PC-9 (cell line): ENCODE measurements at regions not wholly inside any gene's neighbourhood (a gene's known extent, or its start where the extent isn't known, plus 50 kb on each side); places are given as distances from the start of the nearest gene placed in this dataset.

Experiments
- CTCF ChIP-seq: fragments of 200-600 bp; sonication (generic); conservative IDR thresholded peaks from 2 replicates; pipeline ENCODE4 v1.6.1; 2017; ENCODE audit warnings: mixed run types, antibody characterized with exemption, mild to moderate bottlenecking, moderate library complexity
- EZH2 ChIP-seq: fragments of 200-600 bp; sonication (generic); IDR thresholded peaks from 2 replicates; pipeline ENCODE4 v1.8.0; 2017; ENCODE audit warnings: antibody characterized with exemption, low read depth

DNA sequence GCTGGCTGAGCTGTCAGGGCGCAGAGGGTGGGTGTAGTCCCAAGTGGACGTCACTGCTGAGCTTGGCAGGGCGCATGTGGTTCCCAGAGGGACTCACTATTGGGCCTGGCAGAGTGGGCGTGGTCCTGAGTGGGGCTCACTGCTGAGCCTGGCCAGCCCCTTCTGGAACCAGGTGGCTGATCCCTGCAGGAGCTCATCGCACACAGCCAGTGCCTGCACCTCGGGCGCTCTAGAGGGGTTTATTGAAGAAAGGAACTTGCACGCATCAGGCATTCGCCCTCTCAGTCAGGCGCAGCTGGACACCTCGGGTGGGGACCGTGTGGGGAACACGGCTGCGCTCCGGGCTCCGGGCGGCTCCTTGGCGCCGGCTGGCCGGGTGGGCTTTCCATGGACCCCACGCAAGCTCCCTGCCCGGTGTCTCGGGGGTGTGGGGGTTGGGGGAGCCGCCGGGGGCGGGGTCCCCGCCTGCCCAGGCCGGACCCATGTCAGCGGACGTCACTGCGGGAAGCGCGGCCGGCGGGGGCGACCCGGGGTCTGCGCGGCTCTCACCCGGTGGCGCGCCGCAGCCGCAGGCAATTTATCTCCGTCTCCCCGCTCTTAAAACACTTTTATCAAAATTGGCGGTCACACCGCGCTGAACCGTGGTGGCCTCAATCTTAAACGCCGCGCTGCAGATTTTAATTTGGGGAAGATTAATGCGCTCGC lies 65.4 kb upstream of the NKX1-1 start:
- TF ChIP-seq CTCF (no peak), EZH2 (no peak)
